ENCODE measurements at regions not wholly inside any gene's neighbourhood (a gene's known extent, or its start where the extent isn't known, plus 50 kb on each side); places are given as distances from the start of the nearest gene placed in this dataset.
A peak's percentile ranks its signal among the peaks of the same experiment; 100 is the strongest.

DNA sequence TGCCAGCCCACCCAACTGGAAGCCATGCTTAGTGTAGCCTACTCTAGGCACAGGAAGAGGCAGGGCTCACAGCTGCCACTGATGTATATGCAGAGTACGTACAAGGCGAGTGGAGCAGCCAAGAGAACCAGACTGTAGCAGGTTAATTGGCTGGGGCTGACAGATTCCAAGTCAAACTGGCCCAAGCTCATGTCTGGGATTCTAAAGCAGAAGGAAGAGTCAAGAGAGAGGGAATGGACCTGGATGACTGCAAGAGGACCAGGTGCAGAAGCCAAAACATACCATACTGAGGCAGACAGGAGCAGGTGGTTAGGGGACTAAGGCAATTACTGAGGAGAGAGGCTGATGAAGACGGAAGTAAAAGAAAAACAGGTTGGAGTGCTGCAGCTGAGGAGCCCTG, 51.3 kb upstream of the LRRN2 start:
- no peak for DNase-seq (ENCODE audit: low spot score)

DNA sequence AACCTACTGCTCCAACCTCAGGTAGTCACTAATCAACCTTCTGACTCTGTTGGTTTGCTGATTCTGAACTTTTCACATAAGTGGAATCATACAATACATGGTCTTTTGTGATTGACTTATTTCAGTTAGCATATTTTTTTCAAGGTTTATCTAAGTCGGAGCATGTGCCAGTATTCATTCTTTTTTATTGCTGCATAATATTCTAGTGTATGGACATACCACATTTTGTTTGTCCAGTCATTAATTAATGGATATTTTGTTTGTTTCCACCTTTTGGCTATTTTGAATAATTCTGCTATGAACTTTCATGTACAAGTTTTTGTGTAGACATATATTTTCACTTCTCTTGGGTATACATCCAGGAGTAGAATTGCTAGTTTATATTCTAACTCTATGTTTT, 53.0 kb upstream of the LRRN2 start:
- no peak for DNase-seq (ENCODE audit: low spot score)

DNA sequence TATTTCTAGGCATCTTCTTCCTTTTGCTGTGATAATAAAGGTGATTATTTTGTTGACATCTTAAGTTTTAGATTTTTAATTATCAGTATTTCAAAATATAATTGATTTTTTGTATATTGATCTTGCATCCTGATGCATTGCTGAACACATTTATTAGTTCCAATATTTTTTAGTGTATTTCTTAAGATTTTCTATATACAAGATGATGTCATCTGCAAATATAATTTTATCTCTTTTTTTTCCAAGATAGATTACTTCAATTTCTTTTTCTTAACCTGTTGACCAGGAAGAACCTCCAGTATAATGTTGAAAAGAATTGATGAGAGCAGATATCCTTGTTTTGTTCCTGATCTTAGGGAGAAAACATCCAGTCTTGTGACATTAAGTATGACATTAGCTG, 54.8 kb upstream of the LRRN2 start:
- DNase-seq (ENCODE audit: low spot score): no peak

DNA sequence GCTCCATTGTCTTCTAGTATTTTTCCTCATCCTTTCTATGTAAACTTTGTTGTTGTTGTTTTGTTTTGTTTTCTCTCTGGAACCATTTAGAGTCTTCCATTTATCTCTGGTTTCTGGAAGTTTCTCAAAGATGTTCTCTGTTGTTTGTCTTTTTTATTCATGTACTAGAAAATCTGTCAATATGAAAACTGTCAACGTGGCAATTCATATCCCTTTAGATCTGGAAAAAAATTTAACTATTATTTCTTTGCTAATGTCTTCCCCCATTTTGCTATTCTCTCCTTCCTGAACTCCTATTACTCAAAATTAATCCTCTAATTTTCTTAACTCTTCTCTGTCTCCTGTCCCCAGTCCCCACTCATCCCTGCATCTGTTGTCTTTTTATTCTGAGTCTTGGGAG, 55.9 kb upstream of the LRRN2 start:
- no peak for DNase-seq (ENCODE audit: low spot score)

DNA sequence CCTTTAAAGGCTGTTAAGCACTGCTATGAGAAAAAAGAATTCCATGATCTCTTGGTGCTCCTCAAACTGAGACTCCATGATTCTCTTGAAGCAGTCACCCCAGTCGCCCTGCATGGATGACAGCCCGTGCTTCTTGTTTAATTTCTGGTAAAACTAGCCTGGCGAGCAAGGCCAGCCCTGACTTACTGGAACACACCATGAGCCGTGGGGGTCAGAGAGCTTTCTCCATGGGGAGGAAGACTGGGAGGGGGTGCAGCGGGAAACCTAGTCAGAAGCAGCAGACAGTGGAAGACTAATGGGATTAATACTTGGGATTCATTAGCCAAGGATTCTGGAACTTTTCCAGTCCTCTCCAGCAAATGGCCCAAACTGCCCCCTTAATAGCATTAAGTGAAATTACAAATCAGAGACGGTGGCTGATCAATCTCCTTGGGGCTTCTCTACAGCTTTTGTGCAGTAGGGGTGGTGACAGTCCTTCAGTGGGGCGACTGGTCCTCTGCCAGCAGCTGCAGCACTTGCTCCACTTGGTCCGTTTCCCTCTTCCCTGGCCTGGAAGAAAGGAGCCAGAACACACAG, 57.2 kb upstream of the LRRN2 start:
- DNase-seq (ENCODE audit: low spot score): no peak

DNA sequence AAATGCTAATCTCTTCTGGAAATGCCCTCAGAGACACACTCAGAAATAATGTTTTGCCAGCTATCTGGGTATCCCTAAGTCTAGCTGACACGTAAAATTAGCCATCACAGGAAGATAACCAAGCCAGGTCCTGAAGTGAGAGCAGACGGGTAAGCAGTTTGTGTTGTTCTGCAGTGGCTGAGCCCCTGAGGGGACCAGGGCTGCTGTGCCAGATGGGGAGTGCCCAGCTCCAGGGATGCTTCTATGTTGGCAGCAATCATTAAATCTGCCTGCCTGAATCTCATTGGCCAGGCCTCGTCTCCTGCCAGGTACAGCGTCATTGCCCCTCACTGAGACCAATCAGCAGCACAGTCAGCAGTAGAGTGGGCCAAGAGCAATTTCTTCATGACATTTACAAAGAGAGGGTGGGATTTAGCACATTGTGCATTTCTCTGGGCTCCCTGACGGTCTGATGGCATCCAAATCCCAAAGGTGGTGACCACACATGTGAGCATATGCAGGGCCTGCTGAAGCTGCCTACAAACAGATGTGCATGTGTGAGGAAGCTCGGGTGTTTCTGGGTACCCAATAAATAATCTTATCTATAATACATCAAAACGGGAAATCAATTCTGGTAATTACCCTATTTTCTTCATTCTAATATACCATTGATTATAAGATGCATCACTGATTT, 58.7 kb upstream of the LRRN2 start:
- no peak for DNase-seq (ENCODE audit: low spot score)

DNA sequence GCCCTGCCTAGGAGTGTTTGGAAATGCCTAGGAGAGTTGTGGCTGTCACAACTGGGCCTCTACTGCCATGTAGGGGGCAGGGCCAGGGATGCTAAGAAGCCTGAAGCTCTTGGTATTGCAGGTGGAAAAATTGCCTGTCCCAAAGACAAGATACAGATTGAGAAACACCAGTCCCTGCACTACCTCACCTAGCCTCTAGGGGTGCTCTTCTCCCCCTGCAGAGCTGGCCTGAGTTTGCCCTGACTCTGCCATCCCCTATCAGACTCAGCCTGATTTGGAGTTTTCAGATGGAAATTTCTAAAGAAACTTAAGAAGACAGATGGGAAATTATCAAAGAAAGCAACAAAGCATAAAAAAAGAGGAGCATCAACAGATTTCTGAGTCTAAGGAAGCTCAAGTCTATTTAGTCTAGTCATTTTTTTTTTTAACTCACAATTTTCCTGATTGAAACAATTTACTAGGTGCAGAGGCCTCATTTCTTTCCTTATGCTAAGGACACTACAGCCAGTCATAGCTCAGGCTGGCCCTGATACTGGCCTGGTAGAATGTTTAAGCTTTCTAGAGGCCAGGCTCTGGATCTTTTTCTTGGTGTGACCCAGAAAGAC, 61.4 kb upstream of the LRRN2 start:
- peak; percentile 53 for DNase-seq (ENCODE audit: low spot score)

DNA sequence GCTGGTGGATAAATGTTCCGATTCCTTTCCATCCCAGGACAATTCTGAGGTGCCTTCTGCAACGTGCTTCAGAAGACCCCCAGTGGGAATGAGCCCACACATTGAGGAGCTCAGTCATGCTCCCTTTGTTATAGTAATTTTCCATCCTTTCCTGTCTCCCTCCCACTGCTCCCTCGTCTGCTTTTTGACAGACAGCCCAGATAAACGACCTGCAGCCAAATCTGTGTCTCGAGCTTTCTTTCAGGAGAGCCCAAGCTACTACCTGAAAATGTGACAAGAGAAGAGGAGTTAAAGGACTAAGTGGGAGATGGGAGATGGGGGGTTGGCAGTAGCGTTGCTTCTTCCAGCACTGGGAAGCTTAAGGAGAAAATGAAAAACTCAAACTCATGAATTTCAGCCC, 65.9 kb upstream of the LRRN2 start:
- DNase-seq (ENCODE audit: low spot score): no peak

DNA sequence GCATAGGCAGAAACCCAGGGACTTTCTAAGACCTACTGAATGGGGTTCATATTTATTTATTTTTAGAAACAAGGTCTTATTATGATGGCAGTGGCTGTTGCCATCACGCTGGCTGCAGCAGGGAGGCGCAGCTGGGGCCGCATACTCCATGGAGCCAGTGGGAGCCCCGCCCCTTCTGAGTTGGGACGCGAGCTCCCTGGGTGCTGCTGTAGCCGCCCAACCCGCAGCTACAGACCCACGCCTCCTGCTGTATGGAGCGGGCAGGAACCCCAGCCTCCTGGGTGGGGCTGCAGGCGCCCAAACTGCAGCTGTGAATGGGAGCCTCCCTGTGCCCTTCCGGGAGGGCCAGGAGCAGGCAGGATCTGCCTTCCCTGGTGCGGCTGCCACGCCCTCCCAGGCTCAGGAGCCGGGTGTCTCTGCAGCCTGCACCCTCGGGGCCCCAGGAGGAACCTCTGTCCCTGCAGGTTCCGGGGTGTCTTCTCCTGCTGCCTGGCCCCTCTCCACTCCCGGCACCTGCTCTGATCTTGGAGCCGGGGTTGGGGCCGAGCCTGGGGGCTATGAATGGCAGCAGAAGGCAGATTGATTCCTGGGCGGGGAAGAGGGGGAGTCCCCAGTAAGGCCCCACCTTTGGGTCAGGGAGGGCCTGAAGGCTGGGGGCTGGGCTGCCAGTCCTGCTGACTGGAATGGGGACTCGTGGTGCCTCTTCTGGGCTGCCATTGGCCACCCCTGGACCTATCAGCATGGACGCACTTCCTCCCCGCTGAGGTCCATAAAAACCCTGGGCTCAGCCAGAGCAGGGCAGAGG, 66.5 kb upstream of the LRRN2 start:
- DNase-seq (ENCODE audit: low spot score): peak; percentile 89

DNA sequence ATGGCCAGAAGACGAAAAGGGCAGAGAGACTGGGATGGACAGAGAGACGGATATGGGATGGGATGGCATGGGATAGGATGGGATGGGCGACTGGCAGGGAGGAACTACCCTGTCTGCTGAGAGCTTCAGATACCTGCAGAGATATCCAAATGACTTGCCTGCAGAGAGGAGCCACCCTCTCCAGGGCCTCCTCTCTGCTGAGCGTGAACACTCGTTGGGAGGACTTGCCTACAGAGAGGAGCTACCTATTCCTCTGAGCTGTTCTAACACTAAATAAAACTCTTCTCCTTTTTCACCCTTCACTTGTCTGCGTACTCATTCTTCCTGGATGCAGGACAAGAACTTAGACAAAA, 67.1 kb upstream of the LRRN2 start:
- DNase-seq (ENCODE audit: low spot score): no peak

DNA sequence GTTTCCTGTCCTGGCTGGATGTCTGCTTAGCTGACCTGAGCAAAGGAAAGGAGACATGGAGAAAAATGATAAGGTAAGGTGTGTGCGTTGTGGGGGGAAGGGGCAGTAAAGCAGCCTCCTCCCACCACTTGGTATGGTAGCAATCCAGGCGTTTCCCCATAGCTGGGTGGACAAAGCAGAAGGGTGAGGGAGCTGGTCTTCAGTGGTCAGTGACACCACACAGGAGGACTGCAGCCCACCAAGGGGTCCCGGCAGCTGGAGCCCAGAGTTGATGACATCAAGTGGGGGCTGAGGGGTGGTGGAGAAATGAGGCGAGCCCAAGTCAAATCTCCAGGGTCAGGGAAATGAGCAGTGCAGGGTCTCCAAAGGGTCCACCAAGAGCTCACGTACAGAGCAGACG, 69.3 kb upstream of the LRRN2 start:
- no peak for DNase-seq (ENCODE audit: low spot score)

DNA sequence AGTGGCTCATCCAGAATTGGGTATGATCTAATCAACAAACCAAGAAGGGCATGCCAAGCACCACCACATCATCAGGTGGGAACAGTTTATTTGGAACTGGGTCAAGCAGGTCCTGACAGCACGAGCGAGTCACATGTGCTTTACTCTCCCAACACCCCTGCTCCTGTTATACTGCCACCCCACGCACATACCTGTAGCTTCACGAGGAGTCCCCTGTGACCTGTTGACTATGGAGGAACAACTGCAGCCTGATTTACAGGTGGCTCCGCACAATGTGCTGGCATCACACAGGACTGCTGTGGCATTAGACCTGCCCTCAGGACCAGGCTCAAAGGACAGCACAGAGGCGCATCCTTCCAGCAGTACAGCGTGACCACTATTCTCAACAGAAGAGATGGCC, 70.8 kb upstream of the LRRN2 start:
- DNase-seq (ENCODE audit: low spot score): no peak

DNA sequence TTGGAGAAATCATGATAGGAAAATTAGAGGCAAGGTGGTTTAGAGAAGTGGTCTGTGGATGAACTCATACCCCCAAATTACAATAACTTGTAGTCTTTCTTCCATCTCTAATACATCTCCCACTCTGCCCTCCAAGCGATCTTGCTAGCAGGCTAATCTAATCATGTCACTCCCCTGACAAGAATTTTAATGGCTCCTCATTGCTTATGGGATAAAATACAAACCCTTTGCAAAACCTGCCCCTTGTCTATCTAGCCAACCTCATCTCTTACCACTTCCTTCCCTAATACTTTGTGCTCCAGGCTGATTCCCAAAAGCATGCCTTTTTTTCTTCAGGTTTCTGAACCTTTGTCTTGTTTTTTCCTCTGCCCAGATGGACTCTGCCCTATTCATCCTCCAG, 71.3 kb upstream of the LRRN2 start:
- no peak for DNase-seq (ENCODE audit: low spot score)

DNA sequence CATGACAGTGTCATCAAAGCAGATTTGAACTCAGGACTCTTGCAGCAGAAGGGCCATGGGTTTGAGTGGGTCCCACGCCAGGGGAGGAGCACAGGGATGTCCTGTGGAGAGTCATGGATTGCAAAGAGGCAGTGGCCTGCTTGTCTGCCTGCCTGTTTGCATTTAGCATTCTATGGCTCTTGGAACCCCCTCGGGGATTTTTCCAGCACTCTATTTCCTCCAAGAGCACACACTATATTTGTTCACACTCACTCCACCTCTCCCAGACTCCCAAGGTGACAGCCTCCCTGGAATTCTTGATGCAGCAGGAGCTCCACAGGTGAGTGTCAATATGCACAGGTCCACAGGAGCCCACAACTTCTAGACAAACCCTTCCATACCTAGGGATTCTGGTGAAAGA, 73.1 kb upstream of the LRRN2 start:
- DNase-seq (ENCODE audit: low spot score): no peak

DNA sequence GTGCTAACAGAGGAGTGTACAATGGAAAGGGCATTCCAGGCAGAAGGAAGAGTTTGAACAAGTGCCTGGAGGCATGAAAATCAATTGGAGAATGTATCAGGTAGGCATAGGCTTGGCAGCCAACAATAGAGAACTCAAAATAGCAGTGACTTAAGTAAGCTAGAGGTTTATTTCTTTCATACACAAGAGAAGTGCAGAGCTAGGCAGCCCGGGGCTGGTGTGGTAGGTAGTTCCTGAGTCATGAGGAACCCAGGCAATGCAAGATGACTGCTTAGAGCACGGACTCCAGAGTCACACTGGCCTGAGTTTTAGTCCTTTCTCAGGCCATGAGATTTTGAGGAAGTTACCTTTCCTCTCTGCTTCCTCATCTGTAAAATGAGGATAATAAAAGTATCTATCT, 74.8 kb upstream of the LRRN2 start:
- no peak for DNase-seq (ENCODE audit: low spot score)

DNA sequence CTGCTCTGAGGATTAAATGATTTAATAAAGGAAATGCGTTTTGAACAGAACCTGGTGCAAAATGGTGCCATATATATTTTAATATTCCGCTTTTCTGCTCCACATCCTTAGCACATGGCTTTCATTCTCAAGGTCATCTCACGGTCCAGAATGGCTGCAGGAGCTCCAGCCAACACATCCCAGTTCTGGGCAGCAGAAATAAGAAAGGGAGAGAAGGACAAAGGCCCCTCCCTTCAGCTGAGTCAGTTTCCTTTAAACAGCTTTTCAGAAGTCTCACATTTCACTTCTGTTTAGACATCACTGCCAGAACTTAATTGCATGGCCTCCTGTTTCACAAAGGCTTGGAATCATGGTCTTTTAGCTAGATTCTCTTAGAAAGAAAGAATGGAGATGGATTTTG, 75.2 kb upstream of the LRRN2 start:
- DNase-seq (ENCODE audit: low spot score): no peak

DNA sequence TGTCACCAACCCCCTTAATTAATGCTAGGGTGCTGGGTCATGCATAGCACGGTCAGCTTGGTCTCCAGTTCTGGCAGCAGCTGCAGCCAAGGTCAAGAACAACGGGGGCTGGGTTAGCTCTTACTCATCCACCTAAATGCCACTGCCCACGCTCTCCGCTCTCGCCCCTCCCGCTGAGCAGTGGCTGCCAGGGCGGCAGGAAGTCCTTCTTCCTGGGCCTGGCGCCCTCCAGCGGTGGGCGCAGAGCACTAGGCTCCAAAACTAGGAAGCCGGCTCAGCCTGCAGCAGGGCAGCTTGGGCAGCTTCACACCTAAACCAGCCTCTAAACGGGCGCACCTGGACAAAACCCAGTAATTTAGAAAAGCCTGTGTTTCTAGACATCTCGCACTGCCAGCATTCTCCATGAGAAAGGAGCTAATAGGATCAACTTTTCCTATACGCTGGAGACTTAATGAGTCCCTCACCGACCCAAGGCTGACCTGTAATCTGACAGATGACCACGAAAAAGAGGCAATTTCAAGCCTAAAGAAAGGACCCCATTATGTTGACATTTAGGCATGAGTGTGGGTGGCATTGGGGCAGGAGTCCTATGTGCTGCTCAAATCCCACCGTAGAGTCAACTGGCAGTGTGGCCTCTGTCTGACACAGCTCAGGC, 78.4 kb upstream of the LRRN2 start:
- peak; percentile 88 for DNase-seq (ENCODE audit: low spot score)

DNA sequence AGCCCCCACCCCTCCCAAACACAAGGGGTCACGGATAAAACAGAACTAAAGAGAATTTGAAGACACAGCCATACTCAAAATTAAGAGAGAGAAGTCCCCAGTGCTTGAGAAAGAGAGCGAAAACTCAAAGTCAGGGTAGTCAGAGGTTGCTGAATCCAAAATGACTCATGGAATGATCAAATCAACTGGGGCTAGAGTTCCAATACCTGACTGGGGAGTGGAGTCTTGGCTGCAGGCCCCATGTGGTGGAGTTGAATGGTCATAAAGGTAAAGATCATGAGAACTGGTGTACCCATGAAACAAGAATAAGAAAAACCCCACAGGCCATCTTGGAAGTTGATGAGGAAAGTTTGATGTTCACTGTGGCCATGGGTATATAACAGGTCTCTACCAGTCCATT, 84.5 kb upstream of the LRRN2 start:
- DNase-seq (ENCODE audit: low spot score): no peak

DNA sequence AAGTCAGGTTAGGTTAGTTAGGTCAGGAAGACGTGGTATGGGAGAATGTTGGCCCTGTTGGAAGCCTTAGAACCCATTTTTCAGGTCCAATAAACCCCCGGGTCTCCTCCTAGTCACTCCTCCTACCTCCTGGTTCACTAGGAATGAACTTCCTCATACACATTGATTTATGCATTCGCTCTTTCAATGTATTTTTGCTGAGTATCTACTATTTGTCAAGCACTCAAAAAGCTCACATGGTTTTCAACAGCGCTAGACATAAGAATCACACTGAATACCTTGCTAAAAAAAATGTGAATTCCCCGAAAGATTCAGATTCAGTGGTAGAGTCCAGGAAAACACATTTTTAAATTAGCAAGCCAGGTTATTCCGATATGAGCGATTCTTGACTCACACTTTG, 85.8 kb upstream of the LRRN2 start:
- DNase-seq (ENCODE audit: low spot score): no peak

DNA sequence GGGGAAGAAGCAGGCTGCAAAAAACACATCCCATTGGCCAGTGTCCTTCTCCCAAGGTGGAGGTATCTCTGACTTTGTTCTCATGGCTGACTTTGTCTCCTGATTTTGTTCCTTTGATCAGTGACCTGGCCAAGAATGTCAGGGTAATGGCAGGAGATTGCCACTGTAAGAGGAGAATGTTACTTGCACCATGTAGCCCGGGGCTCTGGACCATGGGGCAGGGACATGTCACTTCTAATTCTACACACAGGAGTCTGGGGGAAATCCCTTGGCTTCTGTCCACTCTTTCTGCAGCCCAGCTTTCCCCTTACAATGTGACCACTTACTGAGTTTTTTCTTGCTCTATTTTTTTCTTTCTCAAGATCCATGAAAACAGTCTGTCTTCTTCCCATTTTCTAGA, 87.7 kb upstream of the LRRN2 start:
- no peak for DNase-seq (ENCODE audit: low spot score)

DNA sequence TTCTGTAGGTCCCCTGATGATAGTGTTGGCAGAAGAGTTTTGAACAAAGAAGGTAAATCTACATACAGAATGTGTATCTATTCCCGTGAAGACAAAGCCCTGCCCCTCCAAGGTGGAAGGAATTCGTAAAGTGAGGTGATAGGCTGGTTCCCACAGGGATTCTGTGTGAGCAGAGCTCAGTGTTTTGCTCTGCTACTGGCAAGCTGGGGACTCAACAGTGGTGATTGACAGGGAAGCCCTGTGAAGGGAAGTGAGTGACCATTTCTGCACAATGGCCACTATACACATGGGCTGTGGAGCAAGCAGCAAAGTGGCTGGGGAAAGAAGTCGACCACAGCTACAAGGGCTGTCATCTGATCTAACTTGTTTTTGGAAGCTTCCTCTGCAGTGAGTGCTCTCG, 90.0 kb upstream of the LRRN2 start:
- no peak for DNase-seq (ENCODE audit: low spot score)

DNA sequence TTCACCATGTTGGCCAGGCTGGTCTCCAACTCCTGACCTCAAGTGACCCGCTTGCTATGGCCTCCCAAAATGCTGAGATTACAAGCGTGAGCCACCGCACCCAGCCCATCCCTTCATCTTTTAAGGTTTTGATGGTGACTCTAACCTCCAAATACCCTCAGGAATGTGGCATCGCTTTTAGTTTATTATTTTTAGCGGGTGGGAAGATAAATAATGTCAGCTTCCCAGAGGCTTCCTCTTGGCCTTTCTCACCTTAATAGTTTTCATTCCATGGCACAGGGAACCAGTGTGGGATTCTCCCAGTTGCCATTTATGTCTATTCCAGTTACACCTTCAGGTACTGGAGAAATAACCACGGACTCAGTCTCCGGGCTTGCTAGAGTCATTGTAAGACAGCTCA, 92.1 kb upstream of the LRRN2 start:
- DNase-seq (ENCODE audit: low spot score): no peak

DNA sequence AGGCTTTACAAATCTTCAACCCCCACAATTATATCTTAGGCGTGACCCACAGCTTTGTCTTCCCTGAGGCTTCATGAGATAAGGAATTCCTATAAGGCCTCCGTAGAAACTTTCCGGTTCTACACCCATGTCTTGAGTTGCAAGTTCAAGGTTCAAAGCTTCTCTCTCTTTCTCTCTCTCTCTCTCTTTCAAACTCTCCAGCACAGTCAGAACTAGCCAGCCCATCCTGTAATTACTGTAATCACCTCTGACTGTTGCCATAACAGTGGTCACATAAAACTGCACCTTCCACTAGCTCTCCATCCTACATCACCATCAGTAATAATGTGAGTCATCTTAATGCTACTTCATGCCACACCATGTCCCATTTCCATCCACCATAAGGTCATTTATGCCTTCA, 90.0 kb upstream of the NFASC start:
- DNase-seq (ENCODE audit: low spot score): peak; percentile 8

Data from SW480 (cell line).